ENCODE measurements at regions not wholly inside any gene's neighbourhood (a gene's known extent, or its start where the extent isn't known, plus 50 kb on each side); places are given as distances from the start of the nearest gene placed in this dataset.

- TF ChIP-seq, protein P1, sequence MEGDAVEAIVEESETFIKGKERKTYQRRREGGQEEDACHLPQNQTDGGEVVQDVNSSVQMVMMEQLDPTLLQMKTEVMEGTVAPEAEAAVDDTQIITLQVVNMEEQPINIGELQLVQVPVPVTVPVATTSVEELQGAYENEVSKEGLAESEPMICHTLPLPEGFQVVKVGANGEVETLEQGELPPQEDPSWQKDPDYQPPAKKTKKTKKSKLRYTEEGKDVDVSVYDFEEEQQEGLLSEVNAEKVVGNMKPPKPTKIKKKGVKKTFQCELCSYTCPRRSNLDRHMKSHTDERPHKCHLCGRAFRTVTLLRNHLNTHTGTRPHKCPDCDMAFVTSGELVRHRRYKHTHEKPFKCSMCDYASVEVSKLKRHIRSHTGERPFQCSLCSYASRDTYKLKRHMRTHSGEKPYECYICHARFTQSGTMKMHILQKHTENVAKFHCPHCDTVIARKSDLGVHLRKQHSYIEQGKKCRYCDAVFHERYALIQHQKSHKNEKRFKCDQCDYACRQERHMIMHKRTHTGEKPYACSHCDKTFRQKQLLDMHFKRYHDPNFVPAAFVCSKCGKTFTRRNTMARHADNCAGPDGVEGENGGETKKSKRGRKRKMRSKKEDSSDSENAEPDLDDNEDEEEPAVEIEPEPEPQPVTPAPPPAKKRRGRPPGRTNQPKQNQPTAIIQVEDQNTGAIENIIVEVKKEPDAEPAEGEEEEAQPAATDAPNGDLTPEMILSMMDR (IDR thresholded peaks at IDR 0.05) = no peak
- TF ChIP-seq POLR2A (IDR thresholded peaks at IDR 0.05) = no peak
These were observed 107.4 kb downstream of the HES1 start for GRCh38 chr3:194243172-194243837.
